Keratinocyte (primary cell): ENCODE measurements at regions not wholly inside any gene's neighbourhood (a gene's known extent, or its start where the extent isn't known, plus 50 kb on each side); places are given as distances from the start of the nearest gene placed in this dataset.

Experiments used
- DNase-seq: peaks from one replicate; pipeline ENCODE4 v3.0.0-alpha.2; 2011; ENCODE audit warnings: low read depth, missing footprints, low spot score
- FAIRE-seq: peaks from 2 replicates; lab custom pipeline; 2011; peaks lifted over from hg19 to GRCh38; lab: Jason Lieb, UNC
- H2AFZ ChIP-seq: 2 replicates; pipeline ENCODE4 v1.6.0; 2012; ENCODE audit warnings: low read length, control low read depth, inconsistent platforms; ENCODE audit not compliant: control insufficient read depth
- H3K27ac ChIP-seq: 2 replicates; pipeline ENCODE4 v1.5.1; 2011; ENCODE audit warnings: low read length; ENCODE audit not compliant: control insufficient read depth, insufficient read depth
- H3K27me3 ChIP-seq: 3 replicates; pipeline ENCODE4 v1.6.0; 2011; ENCODE audit warnings: low read length; ENCODE audit not compliant: control insufficient read depth, insufficient read depth; ENCODE audit errors: extremely low read depth
- H3K36me3 ChIP-seq, 2 experiments: 2 replicates in 1 of 2; 3 replicates in 1 of 2; pipeline ENCODE4 v1.5.1; 2011; ENCODE audit warnings: low read length in 2 of 2, mild to moderate bottlenecking in 1 of 2; ENCODE audit not compliant: control insufficient read depth in 2 of 2, insufficient read depth in 2 of 2; ENCODE audit errors: extremely low read depth in 1 of 2
- H3K4me1 ChIP-seq: 3 replicates; pipeline ENCODE4 v1.5.1; 2011; ENCODE audit warnings: low read length; ENCODE audit not compliant: control insufficient read depth, insufficient read depth; ENCODE audit errors: extremely low read depth
- H3K4me2 ChIP-seq: 3 replicates; pipeline ENCODE4 v1.6.0; 2011; ENCODE audit warnings: low read depth, low read length; ENCODE audit not compliant: control insufficient read depth, insufficient read depth; ENCODE audit errors: extremely low read depth
- H3K4me3 ChIP-seq, 3 experiments: fragments of 200-600 bp in 1 of 3; sonication (generic) in 1 of 3; 2 replicates in 2 of 3; 3 replicates in 1 of 3; pipeline ENCODE4 v1.5.1; 2011 to 2016; ENCODE audit warnings: low read length in 3 of 3, mild to moderate bottlenecking in 3 of 3, control low read depth in 2 of 3, inconsistent platforms in 1 of 3, low read depth in 1 of 3, mixed read lengths in 1 of 3, mixed run types in 1 of 3, moderate library complexity in 1 of 3; ENCODE audit not compliant: control insufficient read depth in 2 of 3, insufficient read depth in 2 of 3; ENCODE audit errors: extremely low read depth in 1 of 3
- H3K79me2 ChIP-seq: 2 replicates; pipeline ENCODE4 v1.6.0; 2012; ENCODE audit warnings: low read length; ENCODE audit not compliant: control insufficient read depth, insufficient read depth
- H3K9ac ChIP-seq: 3 replicates; pipeline ENCODE4 v1.6.0; 2011; ENCODE audit warnings: low read length; ENCODE audit not compliant: control insufficient read depth, insufficient read depth; ENCODE audit errors: extremely low read depth
- H3K9me1 ChIP-seq: 3 replicates; pipeline ENCODE4 v1.6.0; 2011; ENCODE audit warnings: low read length; ENCODE audit not compliant: control insufficient read depth, insufficient read depth; ENCODE audit errors: extremely low read depth
- H3K9me3 ChIP-seq: 2 replicates; pipeline ENCODE4 v1.5.1; 2012; ENCODE audit warnings: low read depth, low read length; ENCODE audit not compliant: control insufficient read depth
- H4K20me1 ChIP-seq: 3 replicates; pipeline ENCODE4 v1.6.0; 2011; ENCODE audit warnings: low read length; ENCODE audit not compliant: control insufficient read depth, insufficient read depth; ENCODE audit errors: extremely low read depth
- EZH2 ChIP-seq: IDR thresholded peaks from one replicate; pipeline ENCODE4 v1.6.1; 2012; ENCODE audit warnings: inconsistent platforms, mild to moderate bottlenecking, low read length, moderate library complexity
- dilution Hi-C: fragments of 300-500 bp; cut with MboI; formaldehyde crosslinking; loops from one replicate; pipeline ENCODE4 v1.7.0; 2020; ENCODE audit warnings: low sequenced_read_pairs; ENCODE audit not compliant: extremely low pct_ligation_motif_present
- TF ChIP-seq, protein P1 (sequence below), 3 experiments: IDR thresholded peaks in 1 of 3; conservative IDR thresholded peaks in 1 of 3; optimal IDR thresholded peaks in 1 of 3; 2 replicates in 2 of 3; 3 replicates in 1 of 3; pipeline versions ENCODE3 to v1.5.1; 2011; ENCODE audit warnings: low read length in 3 of 3, mild to moderate bottlenecking in 3 of 3, moderate library complexity in 2 of 3, control low read depth in 1 of 3, inconsistent platforms in 1 of 3; ENCODE audit not compliant: insufficient read depth in 2 of 3; ENCODE audit errors: extremely low read depth in 1 of 3

DNA sequence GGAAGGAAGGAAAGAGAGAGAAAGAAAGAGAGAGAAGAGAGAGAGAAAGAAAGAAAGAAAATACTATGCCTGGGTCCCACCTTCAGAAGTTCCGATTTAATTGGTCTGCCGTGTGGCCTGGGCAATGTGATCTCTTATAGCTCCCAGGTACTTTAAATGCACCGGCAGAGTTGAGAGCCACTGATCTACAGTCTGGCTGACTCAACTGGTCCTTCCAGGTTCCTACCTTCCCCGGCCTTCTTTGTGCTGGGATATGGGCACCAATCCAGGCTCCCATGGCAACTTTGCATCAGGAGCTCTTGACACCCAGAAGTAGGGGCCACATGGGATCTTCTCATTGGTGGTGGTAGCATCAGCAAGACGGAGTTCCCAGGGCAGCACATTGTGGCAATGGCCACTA is 186.5 kb upstream of the ATP6AP2 start:
- no peak overlapping the region for H3K9ac ChIP-seq
- H3K4me3 ChIP-seq, result no peak overlapping the region
- no peaks in the 10 kb centered on the region for H3K9me3 ChIP-seq
- H3K9me1 ChIP-seq, result no peaks in the 10 kb centered on the region
- no peak overlapping the region for H3K27ac ChIP-seq
- no peak overlapping the region for H2AFZ ChIP-seq
- no peak overlapping the region for H3K4me2 ChIP-seq
- no peaks in the 10 kb centered on the region for H3K36me3 ChIP-seq
- dilution Hi-C loops, result no loop called here
- TF ChIP-seq, protein P1, sequence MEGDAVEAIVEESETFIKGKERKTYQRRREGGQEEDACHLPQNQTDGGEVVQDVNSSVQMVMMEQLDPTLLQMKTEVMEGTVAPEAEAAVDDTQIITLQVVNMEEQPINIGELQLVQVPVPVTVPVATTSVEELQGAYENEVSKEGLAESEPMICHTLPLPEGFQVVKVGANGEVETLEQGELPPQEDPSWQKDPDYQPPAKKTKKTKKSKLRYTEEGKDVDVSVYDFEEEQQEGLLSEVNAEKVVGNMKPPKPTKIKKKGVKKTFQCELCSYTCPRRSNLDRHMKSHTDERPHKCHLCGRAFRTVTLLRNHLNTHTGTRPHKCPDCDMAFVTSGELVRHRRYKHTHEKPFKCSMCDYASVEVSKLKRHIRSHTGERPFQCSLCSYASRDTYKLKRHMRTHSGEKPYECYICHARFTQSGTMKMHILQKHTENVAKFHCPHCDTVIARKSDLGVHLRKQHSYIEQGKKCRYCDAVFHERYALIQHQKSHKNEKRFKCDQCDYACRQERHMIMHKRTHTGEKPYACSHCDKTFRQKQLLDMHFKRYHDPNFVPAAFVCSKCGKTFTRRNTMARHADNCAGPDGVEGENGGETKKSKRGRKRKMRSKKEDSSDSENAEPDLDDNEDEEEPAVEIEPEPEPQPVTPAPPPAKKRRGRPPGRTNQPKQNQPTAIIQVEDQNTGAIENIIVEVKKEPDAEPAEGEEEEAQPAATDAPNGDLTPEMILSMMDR (optimal IDR thresholded peaks at IDR 0.05 in 1 of 3, IDR thresholded peaks at IDR 0.05 in 1 of 3, conservative IDR thresholded peaks at IDR 0.05 in 1 of 3; ENCODE audit: extremely low read depth in 1 of 3, insufficient read depth in 2 of 3, low read length in 3 of 3), result no peak
- TF ChIP-seq EZH2, result no peak
- no peaks in the 10 kb centered on the region for H3K4me1 ChIP-seq
- DNase-seq, result no peak
- H3K79me2 ChIP-seq, result no peaks in the 10 kb centered on the region
- H3K27me3 ChIP-seq, result no peaks in the 10 kb centered on the region
- FAIRE-seq, result no peak
- H4K20me1 ChIP-seq, result no peaks in the 10 kb centered on the region

DNA sequence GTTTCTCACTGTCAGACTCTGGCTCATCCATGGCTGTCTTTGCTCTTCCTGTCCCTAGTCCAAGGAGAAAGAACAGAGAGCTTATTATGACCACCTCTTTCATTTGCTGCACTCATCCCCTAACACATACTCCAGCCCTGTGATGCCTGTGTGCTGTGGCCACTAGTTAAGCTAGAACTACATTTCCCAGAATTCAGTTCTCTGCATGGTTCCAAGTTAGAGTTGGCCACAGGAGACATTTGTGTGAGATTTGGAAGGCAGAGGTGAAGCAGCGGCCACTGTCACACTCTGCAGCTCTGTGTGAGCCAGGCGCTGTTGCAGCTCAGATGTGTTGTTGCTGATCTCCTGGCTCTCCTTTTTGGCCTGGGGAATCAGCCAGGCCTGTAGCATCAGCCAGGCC is 188.2 kb upstream of the ATP6AP2 start:
- dilution Hi-C loops, result no loop called here
- FAIRE-seq, result no peak
- H3K79me2 ChIP-seq, result no peaks in the 10 kb centered on the region

More for the DNA sequence above, 188.2 kb upstream of the ATP6AP2 start:
- no peaks in the 10 kb centered on the region for H3K4me1 ChIP-seq
- no peak overlapping the region for H3K4me3 ChIP-seq
- no peak overlapping the region for H3K4me2 ChIP-seq
- TF ChIP-seq, protein P1 (optimal IDR thresholded peaks at IDR 0.05 in 1 of 3, IDR thresholded peaks at IDR 0.05 in 1 of 3, conservative IDR thresholded peaks at IDR 0.05 in 1 of 3; ENCODE audit: extremely low read depth in 1 of 3, insufficient read depth in 2 of 3, low read length in 3 of 3), result no peak
- TF ChIP-seq EZH2, result no peak
- no peaks in the 10 kb centered on the region for H4K20me1 ChIP-seq
- no peaks in the 10 kb centered on the region for H3K27me3 ChIP-seq
- no peak overlapping the region for H3K27ac ChIP-seq
- H3K9me1 ChIP-seq, result no peaks in the 10 kb centered on the region
- no peak for DNase-seq
- H2AFZ ChIP-seq, result no peak overlapping the region
- no peaks in the 10 kb centered on the region for H3K9me3 ChIP-seq
- H3K9ac ChIP-seq, result no peak overlapping the region
- no peaks in the 10 kb centered on the region for H3K36me3 ChIP-seq
